ENCODE measurements at regions not wholly inside any gene's neighbourhood (a gene's known extent, or its start where the extent isn't known, plus 50 kb on each side); places are given as distances from the start of the nearest gene placed in this dataset.

- TF ChIP-seq, protein P1, sequence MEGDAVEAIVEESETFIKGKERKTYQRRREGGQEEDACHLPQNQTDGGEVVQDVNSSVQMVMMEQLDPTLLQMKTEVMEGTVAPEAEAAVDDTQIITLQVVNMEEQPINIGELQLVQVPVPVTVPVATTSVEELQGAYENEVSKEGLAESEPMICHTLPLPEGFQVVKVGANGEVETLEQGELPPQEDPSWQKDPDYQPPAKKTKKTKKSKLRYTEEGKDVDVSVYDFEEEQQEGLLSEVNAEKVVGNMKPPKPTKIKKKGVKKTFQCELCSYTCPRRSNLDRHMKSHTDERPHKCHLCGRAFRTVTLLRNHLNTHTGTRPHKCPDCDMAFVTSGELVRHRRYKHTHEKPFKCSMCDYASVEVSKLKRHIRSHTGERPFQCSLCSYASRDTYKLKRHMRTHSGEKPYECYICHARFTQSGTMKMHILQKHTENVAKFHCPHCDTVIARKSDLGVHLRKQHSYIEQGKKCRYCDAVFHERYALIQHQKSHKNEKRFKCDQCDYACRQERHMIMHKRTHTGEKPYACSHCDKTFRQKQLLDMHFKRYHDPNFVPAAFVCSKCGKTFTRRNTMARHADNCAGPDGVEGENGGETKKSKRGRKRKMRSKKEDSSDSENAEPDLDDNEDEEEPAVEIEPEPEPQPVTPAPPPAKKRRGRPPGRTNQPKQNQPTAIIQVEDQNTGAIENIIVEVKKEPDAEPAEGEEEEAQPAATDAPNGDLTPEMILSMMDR (IDR thresholded peaks at IDR 0.05), result no peak
- no peak for TF ChIP-seq POLR2A (IDR thresholded peaks at IDR 0.05)
These were observed 176.3 kb upstream of the EDA2R start for GRCh38 chrX:66815227-66815626.

All from body of pancreas (tissue), 4 donors.